H1 (cell line): ENCODE measurements at regions not wholly inside any gene's neighbourhood (a gene's known extent, or its start where the extent isn't known, plus 50 kb on each side); places are given as distances from the start of the nearest gene placed in this dataset.

Source experiments
- BRCA1 ChIP-seq: IDR thresholded peaks from 2 replicates; pipeline ENCODE4 v1.6.1; 2012; ENCODE audit warnings: low read depth, low read length, improper control_type of control experiment
- EZH2 ChIP-seq: fragments of 200-600 bp; sonication (generic); IDR thresholded peaks from 2 replicates; pipeline ENCODE4 v1.7.1; 2012; ENCODE audit warnings: low read depth, mild to moderate bottlenecking, moderate library complexity, low read length, inconsistent platforms; ENCODE audit not compliant: severe bottlenecking
- POLR2A ChIP-seq, 2 experiments: IDR thresholded peaks; 1 replicate in 1 of 2; 2 replicates in 1 of 2; pipeline ENCODE4 v1.6.1; 2011; ENCODE audit warnings: low read depth in 2 of 2, low read length in 2 of 2, mild to moderate bottlenecking in 2 of 2; ENCODE audit errors: control extremely low read depth in 1 of 2
- POLR2AphosphoS5 ChIP-seq: IDR thresholded peaks from 2 replicates; pipeline ENCODE4 v1.6.1; 2011; ENCODE audit warnings: low read depth, low read length
- RBBP5 ChIP-seq: IDR thresholded peaks from 2 replicates; pipeline ENCODE4 v1.7.1; 2012; ENCODE audit warnings: low read depth, mild to moderate bottlenecking, inconsistent platforms, low read length, moderate library complexity, borderline replicate concordance
- YY1 ChIP-seq: IDR thresholded peaks from 2 replicates; pipeline ENCODE4 v1.6.1; 2011; ENCODE audit warnings: low read depth, mild to moderate bottlenecking, low read length
- ZNF274 ChIP-seq: IDR thresholded peaks from 2 replicates; pipeline ENCODE4 v1.7.0; 2012; ENCODE audit warnings: low read length, borderline replicate concordance; ENCODE audit errors: extremely low read depth
- TF ChIP-seq, protein P1 (sequence below): IDR thresholded peaks from 2 replicates; pipeline ENCODE4 v1.6.1; 2012; ENCODE audit warnings: low read length, inconsistent platforms
- TF ChIP-seq, protein P2 (sequence below), 3 experiments: IDR thresholded peaks; 1 replicate in 2 of 3; 2 replicates in 1 of 3; pipeline versions ENCODE4 v1.5.1 to v1.6.1; 2011; ENCODE audit warnings: low read length in 3 of 3, mild to moderate bottlenecking in 3 of 3, inconsistent platforms in 2 of 3, low read depth in 1 of 3, moderate library complexity in 1 of 3; ENCODE audit not compliant: insufficient read depth in 1 of 3; ENCODE audit errors: control extremely low read depth in 1 of 3

DNA sequence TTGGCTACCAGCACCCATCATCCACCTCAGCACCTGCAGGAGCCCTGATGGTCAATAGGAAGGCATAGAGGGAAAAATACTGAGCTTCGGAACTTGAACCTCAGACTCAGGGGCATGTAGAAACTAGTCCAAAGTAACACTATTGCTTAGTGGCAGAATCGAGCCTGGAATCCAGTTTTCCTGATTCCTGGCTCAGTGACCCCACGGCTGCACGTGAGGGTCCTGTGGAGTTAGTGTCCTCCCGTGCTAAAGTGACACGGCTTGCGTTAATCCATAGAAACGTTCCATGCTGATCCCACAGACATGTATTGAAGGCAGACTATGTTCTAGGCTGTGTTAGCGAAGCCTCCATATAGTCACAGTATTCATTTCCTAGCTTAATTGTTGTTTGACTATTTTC is 747.0 kb upstream of the TPTE start:
- TF ChIP-seq EZH2 (no peak), RBBP5 (no peak), ZNF274 (no peak), BRCA1 (no peak), YY1 (no peak), POLR2A (IDR thresholded peaks at IDR 0.05; ENCODE audit: control extremely low read depth in 1 of 2, low read depth in 2 of 2, low read length in 2 of 2) (no peak), POLR2AphosphoS5 (no peak)
- TF ChIP-seq, protein P1, sequence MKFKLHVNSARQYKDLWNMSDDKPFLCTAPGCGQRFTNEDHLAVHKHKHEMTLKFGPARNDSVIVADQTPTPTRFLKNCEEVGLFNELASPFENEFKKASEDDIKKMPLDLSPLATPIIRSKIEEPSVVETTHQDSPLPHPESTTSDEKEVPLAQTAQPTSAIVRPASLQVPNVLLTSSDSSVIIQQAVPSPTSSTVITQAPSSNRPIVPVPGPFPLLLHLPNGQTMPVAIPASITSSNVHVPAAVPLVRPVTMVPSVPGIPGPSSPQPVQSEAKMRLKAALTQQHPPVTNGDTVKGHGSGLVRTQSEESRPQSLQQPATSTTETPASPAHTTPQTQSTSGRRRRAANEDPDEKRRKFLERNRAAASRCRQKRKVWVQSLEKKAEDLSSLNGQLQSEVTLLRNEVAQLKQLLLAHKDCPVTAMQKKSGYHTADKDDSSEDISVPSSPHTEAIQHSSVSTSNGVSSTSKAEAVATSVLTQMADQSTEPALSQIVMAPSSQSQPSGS: no peak
- TF ChIP-seq, protein P2, sequence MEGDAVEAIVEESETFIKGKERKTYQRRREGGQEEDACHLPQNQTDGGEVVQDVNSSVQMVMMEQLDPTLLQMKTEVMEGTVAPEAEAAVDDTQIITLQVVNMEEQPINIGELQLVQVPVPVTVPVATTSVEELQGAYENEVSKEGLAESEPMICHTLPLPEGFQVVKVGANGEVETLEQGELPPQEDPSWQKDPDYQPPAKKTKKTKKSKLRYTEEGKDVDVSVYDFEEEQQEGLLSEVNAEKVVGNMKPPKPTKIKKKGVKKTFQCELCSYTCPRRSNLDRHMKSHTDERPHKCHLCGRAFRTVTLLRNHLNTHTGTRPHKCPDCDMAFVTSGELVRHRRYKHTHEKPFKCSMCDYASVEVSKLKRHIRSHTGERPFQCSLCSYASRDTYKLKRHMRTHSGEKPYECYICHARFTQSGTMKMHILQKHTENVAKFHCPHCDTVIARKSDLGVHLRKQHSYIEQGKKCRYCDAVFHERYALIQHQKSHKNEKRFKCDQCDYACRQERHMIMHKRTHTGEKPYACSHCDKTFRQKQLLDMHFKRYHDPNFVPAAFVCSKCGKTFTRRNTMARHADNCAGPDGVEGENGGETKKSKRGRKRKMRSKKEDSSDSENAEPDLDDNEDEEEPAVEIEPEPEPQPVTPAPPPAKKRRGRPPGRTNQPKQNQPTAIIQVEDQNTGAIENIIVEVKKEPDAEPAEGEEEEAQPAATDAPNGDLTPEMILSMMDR (IDR thresholded peaks at IDR 0.05; ENCODE audit: control extremely low read depth in 1 of 3, insufficient read depth in 1 of 3, low read depth in 1 of 3, low read length in 3 of 3): no peak
